ENCODE measurements at regions not wholly inside any gene's neighbourhood (a gene's known extent, or its start where the extent isn't known, plus 50 kb on each side); places are given as distances from the start of the nearest gene placed in this dataset.

DNA sequence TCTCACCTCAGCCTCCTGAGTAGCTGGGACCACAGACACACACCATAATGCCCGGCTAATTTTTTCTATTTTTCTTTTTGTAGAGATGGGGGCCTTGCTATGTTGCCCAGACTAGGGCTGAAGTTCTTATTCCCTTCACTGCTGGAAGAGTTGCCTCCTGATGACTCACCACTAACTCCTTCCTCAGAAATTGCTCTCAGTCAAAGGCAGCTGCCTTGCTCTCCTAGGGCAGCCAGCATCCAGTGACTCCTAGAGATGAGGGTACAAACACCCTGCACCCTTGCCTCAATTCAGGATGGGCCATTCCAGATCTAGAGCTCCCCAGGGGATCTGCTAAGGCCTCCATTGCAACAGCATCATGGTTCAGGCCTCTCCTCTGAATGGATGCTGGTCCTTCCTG lies 54.0 kb upstream of the RASSF8 start:
- Histone ChIP-seq H3K4me2 (ENCODE audit: low read depth, low read length, poor library complexity, severe bottlenecking) (no peak overlapping the region), H2AFZ (ENCODE audit: low read length) (no peak overlapping the region), H3K9ac (ENCODE audit: low read depth, low read length, poor library complexity, severe bottlenecking) (no peak overlapping the region), H3K9me3 (ENCODE audit: insufficient read depth, low read depth, low read length) (no peaks in the 10 kb centered on the region), H3K9me2 (replicated peaks; ENCODE audit: low read depth, low read length) (no peaks in the 10 kb centered on the region), H4K20me1 (ENCODE audit: insufficient read depth, low read length, poor library complexity, severe bottlenecking) (no peaks in the 10 kb centered on the region), H3K4me3 (ENCODE audit: low read length, poor library complexity, severe bottlenecking) (no peak overlapping the region), H3F3A (ENCODE audit: low read depth) (no peaks in the 10 kb centered on the region), H3K4me1 (ENCODE audit: insufficient read depth, low read length, poor library complexity, severe bottlenecking) (no peaks in the 10 kb centered on the region), H3K79me2 (ENCODE audit: insufficient read depth, low read length) (no peaks in the 10 kb centered on the region), H3K27me3 (ENCODE audit: insufficient read depth, low read length, poor library complexity, severe bottlenecking) (no peaks in the 10 kb centered on the region), H3K36me3 (ENCODE audit: insufficient read depth, low read length) (no peaks in the 10 kb centered on the region)
- TF ChIP-seq EZH2phosphoT487 (IDR thresholded peaks at IDR 0.05; ENCODE audit: borderline replicate concordance): no peak
- TF ChIP-seq, protein P1, sequence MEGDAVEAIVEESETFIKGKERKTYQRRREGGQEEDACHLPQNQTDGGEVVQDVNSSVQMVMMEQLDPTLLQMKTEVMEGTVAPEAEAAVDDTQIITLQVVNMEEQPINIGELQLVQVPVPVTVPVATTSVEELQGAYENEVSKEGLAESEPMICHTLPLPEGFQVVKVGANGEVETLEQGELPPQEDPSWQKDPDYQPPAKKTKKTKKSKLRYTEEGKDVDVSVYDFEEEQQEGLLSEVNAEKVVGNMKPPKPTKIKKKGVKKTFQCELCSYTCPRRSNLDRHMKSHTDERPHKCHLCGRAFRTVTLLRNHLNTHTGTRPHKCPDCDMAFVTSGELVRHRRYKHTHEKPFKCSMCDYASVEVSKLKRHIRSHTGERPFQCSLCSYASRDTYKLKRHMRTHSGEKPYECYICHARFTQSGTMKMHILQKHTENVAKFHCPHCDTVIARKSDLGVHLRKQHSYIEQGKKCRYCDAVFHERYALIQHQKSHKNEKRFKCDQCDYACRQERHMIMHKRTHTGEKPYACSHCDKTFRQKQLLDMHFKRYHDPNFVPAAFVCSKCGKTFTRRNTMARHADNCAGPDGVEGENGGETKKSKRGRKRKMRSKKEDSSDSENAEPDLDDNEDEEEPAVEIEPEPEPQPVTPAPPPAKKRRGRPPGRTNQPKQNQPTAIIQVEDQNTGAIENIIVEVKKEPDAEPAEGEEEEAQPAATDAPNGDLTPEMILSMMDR (conservative IDR thresholded peaks at IDR 0.05; ENCODE audit: low read length): no peak

DNA sequence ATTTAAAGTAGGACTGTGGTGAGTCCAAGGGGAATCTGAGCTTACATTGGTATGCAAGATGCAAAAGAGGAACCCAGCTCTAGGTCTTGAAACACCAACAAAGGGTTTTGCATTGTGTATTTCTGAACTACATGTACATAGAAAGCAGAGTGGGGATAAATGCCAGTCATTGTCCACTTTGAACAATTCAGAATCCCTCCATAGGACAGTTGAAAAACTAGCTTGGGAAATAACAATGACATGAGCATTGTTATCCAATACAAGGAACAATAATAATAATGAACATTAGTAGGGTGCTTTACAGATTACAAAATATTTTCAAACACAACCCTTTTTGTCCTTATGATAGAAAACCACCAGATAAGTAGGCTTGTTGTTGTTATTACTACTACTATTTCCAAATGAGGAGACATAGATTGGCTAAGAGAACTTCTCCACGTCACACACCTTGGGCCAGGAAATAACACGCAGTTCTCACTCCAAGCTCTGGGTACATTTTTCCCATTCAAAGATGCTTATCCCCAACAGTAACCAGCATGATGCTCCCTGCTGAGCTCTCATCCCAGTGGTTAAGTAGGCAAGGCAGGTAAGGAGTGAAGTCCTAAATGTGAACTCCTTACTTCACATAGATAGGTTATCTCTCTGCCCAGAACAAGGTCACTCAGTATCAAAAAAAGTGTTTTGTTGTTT lies 51.7 kb upstream of the RASSF8 start:
- H3K4me2 ChIP-seq (ENCODE audit: low read depth, low read length, poor library complexity, severe bottlenecking): no peak overlapping the region
- H3K9ac ChIP-seq (ENCODE audit: low read depth, low read length, poor library complexity, severe bottlenecking): no peak overlapping the region
- H4K20me1 ChIP-seq (ENCODE audit: insufficient read depth, low read length, poor library complexity, severe bottlenecking): no peaks in the 10 kb centered on the region
- no peak overlapping the region for H3K4me3 ChIP-seq (ENCODE audit: low read length, poor library complexity, severe bottlenecking)
- H3K9me3 ChIP-seq (ENCODE audit: insufficient read depth, low read depth, low read length): no peaks in the 10 kb centered on the region
- H3K36me3 ChIP-seq (ENCODE audit: insufficient read depth, low read length): no peaks in the 10 kb centered on the region
- H3K9me2 ChIP-seq (replicated peaks; ENCODE audit: low read depth, low read length): no peaks in the 10 kb centered on the region
- no peak overlapping the region for H2AFZ ChIP-seq (ENCODE audit: low read length)
- H3K27me3 ChIP-seq (ENCODE audit: insufficient read depth, low read length, poor library complexity, severe bottlenecking): no peaks in the 10 kb centered on the region
- no peaks in the 10 kb centered on the region for H3K79me2 ChIP-seq (ENCODE audit: insufficient read depth, low read length)
- H3K4me1 ChIP-seq (ENCODE audit: insufficient read depth, low read length, poor library complexity, severe bottlenecking): no peaks in the 10 kb centered on the region
- no peak for TF ChIP-seq EZH2phosphoT487 (IDR thresholded peaks at IDR 0.05; ENCODE audit: borderline replicate concordance)
- TF ChIP-seq, protein P1 (conservative IDR thresholded peaks at IDR 0.05; ENCODE audit: low read length): no peak
- no peaks in the 10 kb centered on the region for H3F3A ChIP-seq (ENCODE audit: low read depth)

Data from Loucy (cell line).